Colonic mucosa (tissue), 4 donors: ENCODE measurements at regions not wholly inside any gene's neighbourhood (a gene's known extent, or its start where the extent isn't known, plus 50 kb on each side); places are given as distances from the start of the nearest gene placed in this dataset.

Source experiments
- DNase-seq: peaks from one replicate; pipeline ENCODE4 v3.0.0-alpha.2; 2020
- H3K27ac ChIP-seq: fragments of 200-600 bp; one replicate; pipeline ENCODE4 v1.8.0; 2021
- H3K27me3 ChIP-seq: fragments of 200-600 bp; one replicate; pipeline ENCODE4 v1.8.0; 2021
- H3K36me3 ChIP-seq: fragments of 200-600 bp; one replicate; pipeline ENCODE4 v1.8.0; 2021
- H3K4me1 ChIP-seq: fragments of 200-600 bp; one replicate; pipeline ENCODE4 v1.8.0; 2021; ENCODE audit warnings: mild to moderate bottlenecking
- H3K4me3 ChIP-seq: fragments of 200-600 bp; one replicate; pipeline ENCODE4 v1.8.0; 2021
- H3K9ac ChIP-seq, 2 donors: one replicate each; pipeline ENCODE4 v1.7.0; 2013; ENCODE audit warnings: control low read depth in 2 of 2, low read depth in 2 of 2, low read length in 2 of 2
- H3K9me3 ChIP-seq: fragments of 200-600 bp; one replicate; pipeline ENCODE4 v1.8.0; 2021
- intact Hi-C: fragments of 100-400 bp; cut with DNase I; formaldehyde crosslinking; loops from one replicate; pipeline ENCODE4 v1.14.1; 2022
- TF ChIP-seq, protein P1 (sequence below): fragments of 200-600 bp; IDR thresholded peaks from one replicate; pipeline ENCODE4 v1.8.0; 2022; ENCODE audit warnings: antibody characterized with exemption, mild to moderate bottlenecking
- donor health status: healthy.
- donor health status: DM: no; HTN: no; CAD: no.
- donor health status: DM: no; HTN: no; CAD: no.

DNA sequence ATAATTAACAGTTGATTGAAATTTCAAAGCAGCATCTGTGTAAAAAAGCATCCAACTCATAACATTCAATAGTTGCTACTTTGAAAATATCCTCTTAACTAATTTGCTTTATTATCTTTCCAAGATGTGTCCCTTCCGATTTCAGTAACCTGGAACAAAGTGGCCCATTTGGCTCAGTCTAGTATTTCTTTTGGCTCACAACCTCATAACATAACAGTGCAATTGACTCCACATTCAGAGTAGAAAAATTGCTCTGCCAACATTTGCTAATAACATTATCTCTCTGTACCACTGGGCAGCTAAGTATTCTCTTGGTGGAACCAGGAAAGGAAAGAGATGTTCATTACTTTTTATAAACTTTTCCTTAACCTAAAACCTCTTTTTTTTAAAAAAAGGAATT is 571.1 kb upstream of the ARGLU1 start:
- Histone ChIP-seq H3K36me3 (no peaks in the 10 kb centered on the region), H3K27me3 (no peaks in the 10 kb centered on the region), H3K9ac (no peak overlapping the region), H3K4me3 (no peak overlapping the region), H3K27ac (no peak overlapping the region), H3K4me1 (no peaks in the 10 kb centered on the region), H3K9me3 (no peaks in the 10 kb centered on the region)
- TF ChIP-seq, protein P1, sequence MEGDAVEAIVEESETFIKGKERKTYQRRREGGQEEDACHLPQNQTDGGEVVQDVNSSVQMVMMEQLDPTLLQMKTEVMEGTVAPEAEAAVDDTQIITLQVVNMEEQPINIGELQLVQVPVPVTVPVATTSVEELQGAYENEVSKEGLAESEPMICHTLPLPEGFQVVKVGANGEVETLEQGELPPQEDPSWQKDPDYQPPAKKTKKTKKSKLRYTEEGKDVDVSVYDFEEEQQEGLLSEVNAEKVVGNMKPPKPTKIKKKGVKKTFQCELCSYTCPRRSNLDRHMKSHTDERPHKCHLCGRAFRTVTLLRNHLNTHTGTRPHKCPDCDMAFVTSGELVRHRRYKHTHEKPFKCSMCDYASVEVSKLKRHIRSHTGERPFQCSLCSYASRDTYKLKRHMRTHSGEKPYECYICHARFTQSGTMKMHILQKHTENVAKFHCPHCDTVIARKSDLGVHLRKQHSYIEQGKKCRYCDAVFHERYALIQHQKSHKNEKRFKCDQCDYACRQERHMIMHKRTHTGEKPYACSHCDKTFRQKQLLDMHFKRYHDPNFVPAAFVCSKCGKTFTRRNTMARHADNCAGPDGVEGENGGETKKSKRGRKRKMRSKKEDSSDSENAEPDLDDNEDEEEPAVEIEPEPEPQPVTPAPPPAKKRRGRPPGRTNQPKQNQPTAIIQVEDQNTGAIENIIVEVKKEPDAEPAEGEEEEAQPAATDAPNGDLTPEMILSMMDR: no peak
- no peak for DNase-seq
- intact Hi-C loops: no loop called here

DNA sequence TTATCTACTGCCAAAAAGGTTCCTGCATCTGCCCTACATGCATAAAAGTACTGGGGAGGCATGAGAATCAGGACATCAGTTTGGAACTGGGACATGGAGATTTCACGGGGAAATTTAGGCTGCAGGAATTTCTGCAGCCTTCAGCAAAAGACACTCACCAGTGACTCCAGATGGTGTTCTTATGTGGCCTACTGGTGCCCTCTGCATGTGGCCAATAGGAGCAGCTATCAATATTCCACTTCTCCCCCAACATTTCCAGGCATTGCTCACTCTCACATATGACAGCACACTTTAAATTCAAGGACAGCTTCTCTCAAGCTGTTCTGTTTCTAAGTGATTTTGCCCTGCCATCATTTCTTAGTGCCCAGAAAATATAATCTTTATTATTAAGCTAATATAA is 570.5 kb upstream of the ARGLU1 start:
- TF ChIP-seq, protein P1: no peak
- H3K9ac ChIP-seq: no peak overlapping the region
- no peaks in the 10 kb centered on the region for H3K27me3 ChIP-seq
- intact Hi-C loops: no loop called here
- no peaks in the 10 kb centered on the region for H3K36me3 ChIP-seq
- H3K4me1 ChIP-seq: no peaks in the 10 kb centered on the region
- DNase-seq: no peak
- no peak overlapping the region for H3K4me3 ChIP-seq
- H3K9me3 ChIP-seq: no peaks in the 10 kb centered on the region
- H3K27ac ChIP-seq: no peak overlapping the region

DNA sequence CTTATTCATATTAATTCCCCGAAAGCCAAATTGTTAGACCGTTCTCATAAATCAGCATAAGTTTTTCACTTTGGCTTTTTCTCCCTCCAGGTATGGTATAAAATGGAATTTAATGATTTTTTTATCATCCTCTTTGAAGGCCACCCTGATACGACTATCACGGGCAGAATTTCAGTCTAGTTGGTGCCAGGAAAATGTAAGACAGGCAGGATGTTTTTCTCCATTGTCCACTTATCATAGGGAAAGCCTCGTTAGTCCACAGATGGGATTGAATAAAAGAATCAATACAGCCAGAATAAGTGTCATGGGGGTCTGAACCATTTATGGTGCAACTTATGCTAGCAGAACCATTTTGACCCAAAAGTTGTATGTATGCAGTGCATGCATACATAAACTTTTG is 566.0 kb upstream of the ARGLU1 start:
- no peaks in the 10 kb centered on the region for H3K36me3 ChIP-seq
- H3K9ac ChIP-seq: no peak overlapping the region
- no peak overlapping the region for H3K27ac ChIP-seq
- TF ChIP-seq, protein P1: no peak
- DNase-seq: no peak
- no peak overlapping the region for H3K4me3 ChIP-seq
- intact Hi-C loops: no loop called here
- no peaks in the 10 kb centered on the region for H3K27me3 ChIP-seq
- no peaks in the 10 kb centered on the region for H3K9me3 ChIP-seq
- no peaks in the 10 kb centered on the region for H3K4me1 ChIP-seq

DNA sequence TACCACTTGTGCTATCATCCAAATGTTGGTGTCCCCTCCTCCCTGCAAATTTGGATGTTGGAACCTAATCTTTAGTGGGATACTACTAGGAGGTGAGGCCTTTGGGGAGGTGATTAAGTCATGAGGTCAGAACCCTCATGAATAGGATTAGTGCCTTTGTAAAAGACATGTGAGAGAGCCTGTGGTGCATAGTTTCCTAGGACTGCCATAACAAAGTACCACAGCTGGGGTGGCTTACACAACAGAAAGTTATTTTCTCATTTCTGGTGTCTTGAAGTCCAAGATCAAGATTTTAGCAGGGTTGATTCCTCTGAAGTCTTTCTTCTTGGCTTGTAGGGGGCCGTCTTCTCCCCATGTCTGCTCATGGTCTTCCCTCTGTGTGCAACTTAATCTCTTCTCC is 562.6 kb upstream of the ARGLU1 start:
- no peak for DNase-seq
- Histone ChIP-seq H3K9me3 (no peaks in the 10 kb centered on the region), H3K4me3 (no peak overlapping the region), H3K9ac (no peak overlapping the region), H3K36me3 (no peaks in the 10 kb centered on the region), H3K27ac (no peak overlapping the region), H3K27me3 (no peaks in the 10 kb centered on the region), H3K4me1 (no peaks in the 10 kb centered on the region)
- intact Hi-C loops: no loop called here
- TF ChIP-seq, protein P1: no peak

DNA sequence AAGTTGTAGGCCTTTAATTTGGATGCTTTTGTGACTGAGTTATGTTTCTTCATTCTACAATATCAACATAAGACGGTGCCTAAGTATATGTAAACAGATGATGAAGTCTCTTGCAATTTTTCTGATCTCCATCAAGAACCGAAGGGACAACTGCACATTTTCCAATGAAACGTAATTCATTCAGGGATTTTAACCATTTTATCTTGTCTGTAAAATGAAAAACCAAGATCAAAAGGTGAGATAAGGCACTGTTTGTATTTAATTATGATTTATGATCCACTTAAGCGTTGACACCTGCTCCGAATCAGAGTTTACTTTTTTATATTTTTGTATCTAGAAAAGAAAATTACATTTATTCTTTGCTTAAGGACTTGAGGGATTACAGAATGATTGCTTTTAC is 556.8 kb upstream of the ARGLU1 start:
- intact Hi-C loops: no loop called here
- Histone ChIP-seq H3K9ac (no peak overlapping the region), H3K27ac (no peak overlapping the region), H3K36me3 (no peaks in the 10 kb centered on the region), H3K4me1 (no peaks in the 10 kb centered on the region), H3K27me3 (no peaks in the 10 kb centered on the region), H3K9me3 (no peaks in the 10 kb centered on the region), H3K4me3 (no peak overlapping the region)
- TF ChIP-seq, protein P1: no peak
- no peak for DNase-seq
